ENCODE measurements at regions not wholly inside any gene's neighbourhood (a gene's known extent, or its start where the extent isn't known, plus 50 kb on each side); places are given as distances from the start of the nearest gene placed in this dataset.

GRCh38 chr6:119915971-119916370 lies 566.4 kb upstream of the MAN1A1 start:
- no peak overlapping the region for H3K4me3 ChIP-seq (ENCODE audit: low read depth, low read length)
- DNase-seq (ENCODE audit: low read depth): no peak
- TF ChIP-seq CTCF (IDR thresholded peaks at IDR 0.05; ENCODE audit: control insufficient read depth, extremely low read depth, insufficient read depth): no peak

- TF ChIP-seq CTCF (IDR thresholded peaks at IDR 0.05; ENCODE audit: control insufficient read depth, extremely low read depth, insufficient read depth): no peak
- DNase-seq (ENCODE audit: low read depth): no peak
- no peak overlapping the region for H3K4me3 ChIP-seq (ENCODE audit: low read depth, low read length)
These were observed 558.6 kb upstream of the MAN1A1 start for GRCh38 chr6:119908157-119908556.

GRCh38 chr6:119902681-119903080 lies 553.1 kb upstream of the MAN1A1 start:
- H3K4me3 ChIP-seq (ENCODE audit: low read depth, low read length): no peak overlapping the region
- TF ChIP-seq CTCF (IDR thresholded peaks at IDR 0.05; ENCODE audit: control insufficient read depth, extremely low read depth, insufficient read depth): no peak
- DNase-seq (ENCODE audit: low read depth): no peak

GRCh38 chr6:119896806-119897205 lies 547.2 kb upstream of the MAN1A1 start:
- DNase-seq (ENCODE audit: low read depth): no peak
- TF ChIP-seq CTCF (IDR thresholded peaks at IDR 0.05; ENCODE audit: control insufficient read depth, extremely low read depth, insufficient read depth): no peak
- no peak overlapping the region for H3K4me3 ChIP-seq (ENCODE audit: low read depth, low read length)

GRCh38 chr6:119895626-119896025 lies 546.1 kb upstream of the MAN1A1 start:
- no peak for TF ChIP-seq CTCF (IDR thresholded peaks at IDR 0.05; ENCODE audit: control insufficient read depth, extremely low read depth, insufficient read depth)
- no peak for DNase-seq (ENCODE audit: low read depth)
- no peak overlapping the region for H3K4me3 ChIP-seq (ENCODE audit: low read depth, low read length)

GRCh38 chr6:119894811-119895210 lies 545.2 kb upstream of the MAN1A1 start:
- no peak for DNase-seq (ENCODE audit: low read depth)
- TF ChIP-seq CTCF (IDR thresholded peaks at IDR 0.05; ENCODE audit: control insufficient read depth, extremely low read depth, insufficient read depth): no peak

GRCh38 chr6:119891644-119892043 lies 542.1 kb upstream of the MAN1A1 start:
- TF ChIP-seq CTCF (IDR thresholded peaks at IDR 0.05; ENCODE audit: control insufficient read depth, extremely low read depth, insufficient read depth): no peak
- no peak overlapping the region for H3K4me3 ChIP-seq (ENCODE audit: low read depth, low read length)
- no peak for DNase-seq (ENCODE audit: low read depth)

More at GRCh38 chr6:119894811-119895210, 545.2 kb upstream of the MAN1A1 start:
- no peak overlapping the region for H3K4me3 ChIP-seq (ENCODE audit: low read depth, low read length)

All from LNCaP clone FGC (cell line).